Thyroid gland (tissue), 4 donors: ENCODE measurements at regions not wholly inside any gene's neighbourhood (a gene's known extent, or its start where the extent isn't known, plus 50 kb on each side); places are given as distances from the start of the nearest gene placed in this dataset.

Source experiments
- DNase-seq, 2 donors: peaks; one replicate each; pipeline ENCODE4 v3.0.0-alpha.2; 2019
- H3K27ac ChIP-seq, 3 donors: fragments of 200-600 bp; sonication (generic); 1 replicate in 2 of 3; 2 replicates in 1 of 3; pipeline ENCODE4 v1.5.1; 2016 to 2019; ENCODE audit warnings: mild to moderate bottlenecking in 1 of 3, moderate library complexity in 1 of 3
- H3K27me3 ChIP-seq: fragments of 200-600 bp; sonication (generic); one replicate; pipeline ENCODE4 v1.5.1; 2019
- H3K36me3 ChIP-seq, 2 donors: fragments of 200-600 bp; sonication (generic); one replicate each; pipeline ENCODE4 v1.5.1; 2016 to 2019
- H3K4me1 ChIP-seq, 2 donors: fragments of 200-600 bp; sonication (generic); one replicate each; pipeline ENCODE4 v1.5.1; 2017 to 2019
- H3K4me3 ChIP-seq, 3 donors: fragments of 200-600 bp; sonication (generic); replicated peaks in 1 of 3; 1 replicate in 2 of 3; 2 replicates in 1 of 3; pipeline ENCODE4 v1.5.1; 2016; ENCODE audit warnings: mild to moderate bottlenecking in 1 of 3
- H3K9me3 ChIP-seq: fragments of 200-600 bp; sonication (generic); one replicate; pipeline ENCODE4 v1.5.1; 2017
- CTCF ChIP-seq, 6 experiments: fragments of 200-600 bp in 3 of 6; fragments of 450-650 bp in 3 of 6; sonication (generic) in 3 of 6; IDR thresholded peaks; one replicate each; pipeline ENCODE4 v1.5.1; 2016 to 2019; ENCODE audit warnings: antibody characterized with exemption in 6 of 6, mild to moderate bottlenecking in 2 of 6, inconsistent platforms in 1 of 6, moderate library complexity in 1 of 6
- POLR2A ChIP-seq, 2 donors: fragments of 450-650 bp; IDR thresholded peaks; one replicate each; pipeline ENCODE4 v1.6.1; 2017; ENCODE audit warnings: antibody characterized with exemption in 2 of 2, mild to moderate bottlenecking in 2 of 2, moderate library complexity in 1 of 2
- WGBS, 2 donors: methylation state at CpG; one replicate each; pipeline ENCODE4 v1.1.5; 2017; 5-methylcytosine and 5-hydroxymethylcytosine counted together
- intact Hi-C: fragments of 100-400 bp; cut with DNase I; formaldehyde crosslinking; loops from one replicate; pipeline ENCODE4 v1.15.1; 2023

GRCh38 chr18:70415823-70416488 lies 127.1 kb downstream of the SOCS6 start:
- no peak for DNase-seq
- Histone ChIP-seq H3K4me3 (no peak overlapping the region), H3K36me3 (no peaks in the 10 kb centered on the region), H3K4me1 (peaks cover 0 to 5% of the 10 kb centered on the region in 2 donors), H3K27me3 (no peaks in the 10 kb centered on the region), H3K9me3 (no peaks in the 10 kb centered on the region), H3K27ac (no peak overlapping the region)
- TF ChIP-seq CTCF (IDR thresholded peaks at IDR 0.05) = no peak
- TF ChIP-seq POLR2A (IDR thresholded peaks at IDR 0.05) = no peak
- intact Hi-C loops = no loop called here
- 79 to 85% methylated on average over 13 of the region's 13 CpGs for WGBS, 2 donors

DNA sequence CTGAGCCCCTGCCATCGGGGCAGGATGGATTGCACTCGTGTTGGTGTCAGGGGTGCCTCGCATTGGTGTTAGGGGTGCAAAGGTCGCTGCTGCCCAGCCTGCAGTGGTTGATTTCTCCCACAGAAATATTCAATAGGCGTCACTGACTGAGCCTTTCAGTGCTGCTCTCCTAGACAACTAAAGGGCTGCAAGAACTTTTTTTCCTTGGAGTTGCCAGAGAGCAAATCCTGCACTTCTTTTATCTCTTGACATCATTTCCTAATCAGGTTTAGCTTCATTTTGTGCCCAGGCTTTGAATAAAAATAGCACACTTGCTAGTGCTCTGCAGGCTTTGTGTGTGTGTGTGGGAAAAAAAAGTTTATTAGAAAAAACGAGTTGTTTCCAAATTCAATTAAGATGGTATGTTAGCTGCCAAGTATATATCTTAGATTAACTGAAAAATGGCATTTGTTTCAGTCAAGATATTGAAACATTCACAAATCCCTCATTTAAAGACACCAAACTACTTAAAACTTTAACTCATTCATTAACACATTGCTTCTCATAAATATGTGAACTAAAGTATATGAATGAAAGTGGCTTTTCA lies 125.6 kb downstream of the SOCS6 start:
- Histone ChIP-seq H3K36me3 (no peaks in the 10 kb centered on the region), H3K27ac (no peak overlapping the region), H3K27me3 (no peaks in the 10 kb centered on the region), H3K4me1 (no peaks in the 10 kb centered on the region), H3K4me3 (no peak overlapping the region), H3K9me3 (no peaks in the 10 kb centered on the region)
- WGBS, 2 donors = 57 to 67% methylated on average over 6 of the region's 6 CpGs
- DNase-seq = no peak
- TF ChIP-seq CTCF (IDR thresholded peaks at IDR 0.05) (no peak), POLR2A (IDR thresholded peaks at IDR 0.05) (no peak)
- intact Hi-C loops = no loop called here

- TF ChIP-seq CTCF (IDR thresholded peaks at IDR 0.05) = no peak
- no peak for TF ChIP-seq POLR2A (IDR thresholded peaks at IDR 0.05)
- H3K27me3 ChIP-seq = no peaks in the 10 kb centered on the region
- no peaks in the 10 kb centered on the region for H3K4me1 ChIP-seq
- WGBS, 2 donors = 83 to 93% methylated on average over 3 of the region's 3 CpGs
- intact Hi-C loops = no loop called here
- H3K9me3 ChIP-seq = no peaks in the 10 kb centered on the region
- no peak overlapping the region for H3K4me3 ChIP-seq
- no peak for DNase-seq
- no peaks in the 10 kb centered on the region for H3K36me3 ChIP-seq
- no peak overlapping the region for H3K27ac ChIP-seq
These were observed 124.6 kb downstream of the SOCS6 start for GRCh38 chr18:70413455-70413854.

GRCh38 chr18:70411876-70412435 lies 123.1 kb downstream of the SOCS6 start:
- intact Hi-C loops = no loop called here
- H3K4me3 ChIP-seq = no peak overlapping the region
- no peak for DNase-seq
- WGBS, 2 donors = 46 to 48% methylated on average over 6 of the region's 6 CpGs
- no peak overlapping the region for H3K27ac ChIP-seq
- H3K4me1 ChIP-seq = no peaks in the 10 kb centered on the region
- no peaks in the 10 kb centered on the region for H3K36me3 ChIP-seq
- no peak for TF ChIP-seq POLR2A (IDR thresholded peaks at IDR 0.05)
- TF ChIP-seq CTCF (IDR thresholded peaks at IDR 0.05) = no peak
- no peaks in the 10 kb centered on the region for H3K9me3 ChIP-seq
- no peaks in the 10 kb centered on the region for H3K27me3 ChIP-seq

DNA sequence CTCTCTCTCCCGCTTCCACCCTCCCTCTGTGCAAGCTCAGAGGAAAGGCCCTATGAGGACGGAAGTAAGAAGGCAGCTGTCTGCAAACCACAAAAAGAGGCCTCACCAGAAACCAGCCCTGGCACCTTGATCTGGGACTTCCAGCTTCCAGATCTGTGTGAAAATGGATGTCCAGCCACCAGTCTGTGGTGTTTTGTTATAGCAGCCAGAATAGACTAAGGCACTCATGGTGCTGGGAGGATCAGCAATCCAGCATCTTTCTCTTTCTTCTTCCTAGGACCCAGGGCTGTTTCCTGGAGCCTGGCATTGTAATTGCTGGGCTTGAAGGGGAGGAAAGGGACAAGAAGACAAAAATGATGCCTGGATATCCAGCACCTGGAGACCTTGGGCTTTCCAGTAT lies 122.5 kb downstream of the SOCS6 start:
- H3K36me3 ChIP-seq = no peaks in the 10 kb centered on the region
- no peaks in the 10 kb centered on the region for H3K27me3 ChIP-seq
- no peak overlapping the region for H3K4me3 ChIP-seq
- H3K4me1 ChIP-seq = no peaks in the 10 kb centered on the region
- no peak for DNase-seq
- WGBS, 2 donors = 85 to 95% methylated on average over 2 of the region's 2 CpGs
- intact Hi-C loops = no loop called here
- TF ChIP-seq CTCF (IDR thresholded peaks at IDR 0.05) (no peak), POLR2A (IDR thresholded peaks at IDR 0.05) (no peak)
- H3K27ac ChIP-seq = no peak overlapping the region
- H3K9me3 ChIP-seq = no peaks in the 10 kb centered on the region
